ENCODE measurements at regions not wholly inside any gene's neighbourhood (a gene's known extent, or its start where the extent isn't known, plus 50 kb on each side); places are given as distances from the start of the nearest gene placed in this dataset.

- no peak for TF ChIP-seq POLR2A (IDR thresholded peaks at IDR 0.05)
- no peak for TF ChIP-seq CTCF (IDR thresholded peaks at IDR 0.05)
Observed at GRCh38 chr12:84470361-84470760, 442.2 kb downstream of the SLC6A15 start.
